MCF 10A (cell line): ENCODE measurements at regions not wholly inside any gene's neighbourhood (a gene's known extent, or its start where the extent isn't known, plus 50 kb on each side); places are given as distances from the start of the nearest gene placed in this dataset.
"Not testable (repeated sequence)": the region's sequence is repeated elsewhere in the genome, so short reads cannot be mapped to it uniquely, and the experiment has no call there.

Experiments
- BruUV-seq: library from RNA; stranded (reverse); fragments of 400-500 nt; replicated peaks from 2 replicates; lab custom pipeline; 2021; lab: Mats Ljungman, UMichigan
- CTCF ChIA-PET: fragments of 300-600 bp; sonication (Branson Sonifier 250); formaldehyde crosslinking; extraction: SDS; loops from one replicate; lab custom pipeline; 2021; ENCODE audit warnings: antibody characterized with exemption, inconsistent platforms; lab: Yijun Ruan, JAX
- POLR2A ChIA-PET: fragments of 300-600, 350-650 bp; sonication (Branson Sonifier 250); formaldehyde crosslinking; extraction: SDS; loops from one replicate; lab custom pipeline; 2020; ENCODE audit warnings: antibody characterized with exemption, inconsistent platforms; lab: Yijun Ruan, JAX
- DNase-seq: peaks from one replicate; pipeline ENCODE4 v3.0.0-alpha.2; 2018; ENCODE audit not compliant: unreplicated experiment
- H3K27ac Mint-ChIP-seq: one replicate; pipeline ENCODE4 v1.8.0; 2022; ENCODE audit warnings: mild to moderate bottlenecking, low read depth, mixed read lengths; ENCODE audit not compliant: unreplicated experiment
- H3K27me3 Mint-ChIP-seq: one replicate; pipeline ENCODE4 v1.8.0; 2022; ENCODE audit warnings: mixed read lengths; ENCODE audit not compliant: insufficient read depth, unreplicated experiment
- H3K36me3 Mint-ChIP-seq: one replicate; pipeline ENCODE4 v1.8.0; 2022; ENCODE audit warnings: mild to moderate bottlenecking, moderate library complexity, mixed read lengths; ENCODE audit not compliant: insufficient read depth, unreplicated experiment
- H3K4me1 Mint-ChIP-seq: one replicate; pipeline ENCODE4 v1.8.0; 2022; ENCODE audit warnings: mixed read lengths; ENCODE audit not compliant: insufficient read depth, unreplicated experiment
- H3K4me3 Mint-ChIP-seq: one replicate; pipeline ENCODE4 v1.8.0; 2022; ENCODE audit warnings: mild to moderate bottlenecking, moderate library complexity, mixed read lengths; ENCODE audit not compliant: unreplicated experiment
- H3K9me3 Mint-ChIP-seq: one replicate; pipeline ENCODE4 v1.8.0; 2022; ENCODE audit warnings: mixed read lengths; ENCODE audit not compliant: unreplicated experiment
- intact Hi-C: fragments of 100-400 bp; cut with micrococcal nuclease; formaldehyde crosslinking; loops from 2 replicates; pipeline ENCODE4 v1.14.1; 2022
- TF ChIP-seq, protein P1 (sequence below): fragments of 200-600 bp; IDR thresholded peaks from one replicate; pipeline ENCODE4 v1.8.0; 2022; ENCODE audit warnings: antibody characterized with exemption, mild to moderate bottlenecking; ENCODE audit not compliant: unreplicated experiment

DNA sequence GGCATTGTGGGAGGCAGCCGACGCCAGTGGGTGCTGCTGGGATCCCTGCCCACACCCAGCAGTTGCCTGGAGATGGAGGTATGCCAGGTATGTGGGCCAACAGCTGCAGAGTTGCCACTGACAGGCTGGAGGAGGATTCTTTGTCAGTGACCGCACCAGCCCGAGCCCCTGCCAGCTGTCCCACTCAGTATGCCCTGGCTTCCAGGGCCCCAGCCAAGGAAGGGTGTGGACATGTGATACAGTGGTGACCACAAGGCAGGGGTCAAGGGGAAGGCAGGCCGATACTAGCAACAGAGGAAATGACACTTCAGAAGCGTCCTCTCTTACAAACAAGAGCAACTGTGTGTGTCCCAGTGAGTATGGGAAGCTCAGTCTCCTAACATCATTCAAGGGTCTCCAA is 185.1 kb upstream of the NOTCH2NLA start:
- CTCF ChIA-PET, BruUV-seq, H3K27ac Mint-ChIP-seq, H3K27me3 Mint-ChIP-seq, H3K36me3 Mint-ChIP-seq, intact Hi-C loops, H3K4me3 Mint-ChIP-seq, POLR2A ChIA-PET, H3K9me3 Mint-ChIP-seq: not testable (repeated sequence)
- H3K4me1 Mint-ChIP-seq: peaks cover 12% of the 10 kb centered on the region
- DNase-seq: peak; percentile 11

DNA sequence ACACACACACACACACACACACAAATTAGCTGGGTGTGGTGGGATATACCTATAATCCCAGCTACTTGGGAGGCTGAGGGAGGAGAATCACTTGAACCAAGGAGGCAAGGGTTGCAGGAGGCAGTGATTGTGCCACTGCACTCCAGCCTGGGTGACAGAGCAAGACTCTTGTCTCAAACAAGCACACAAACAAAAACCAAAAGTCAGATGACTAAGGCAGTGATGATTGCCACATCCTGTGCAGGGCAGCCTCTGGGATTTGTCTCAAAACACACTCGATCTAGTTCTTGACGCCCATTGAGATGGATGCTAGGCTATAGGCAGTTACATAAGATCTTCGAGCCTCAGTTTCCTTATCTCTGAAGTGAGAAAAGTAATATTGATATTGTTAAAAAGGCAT is 183.1 kb upstream of the NOTCH2NLA start:
- H3K9me3 Mint-ChIP-seq, BruUV-seq, DNase-seq, H3K4me3 Mint-ChIP-seq, H3K27me3 Mint-ChIP-seq, H3K36me3 Mint-ChIP-seq, intact Hi-C loops, CTCF ChIA-PET, POLR2A ChIA-PET, H3K27ac Mint-ChIP-seq: not testable (repeated sequence)
- H3K4me1 Mint-ChIP-seq: peaks cover 12% of the 10 kb centered on the region

DNA sequence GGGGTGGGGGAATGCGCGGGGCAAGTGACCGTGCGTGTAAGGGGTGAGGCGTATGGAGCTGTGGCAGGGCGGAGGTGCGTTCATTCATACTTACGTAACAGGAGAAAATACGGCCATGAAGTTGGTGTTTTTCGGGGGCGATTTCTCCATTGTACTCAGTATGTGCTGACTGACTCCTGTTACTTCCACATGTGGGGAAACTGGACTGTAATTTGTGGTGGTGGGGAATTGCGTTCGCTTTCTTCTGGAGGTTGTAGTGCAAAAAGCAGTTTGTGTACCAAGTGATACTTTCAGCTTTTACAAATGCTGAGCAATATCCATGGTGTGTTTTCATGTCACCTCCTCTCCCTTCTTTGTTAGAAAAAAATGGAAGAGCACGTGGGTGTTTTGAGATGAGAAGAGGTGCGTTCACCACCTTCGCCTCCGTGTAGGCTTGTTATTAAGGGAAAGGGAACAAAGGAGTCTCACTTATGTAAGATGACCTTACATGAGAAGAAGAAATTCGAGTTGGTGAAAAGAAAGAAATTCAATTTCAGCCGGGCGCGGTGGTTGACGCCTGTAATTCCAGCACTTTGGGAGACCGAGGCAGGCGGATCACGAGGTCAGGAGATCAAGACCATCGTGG is 181.1 kb upstream of the NOTCH2NLA start:
- DNase-seq: peak; percentile 95
- H3K4me1 Mint-ChIP-seq: peaks cover 12% of the 10 kb centered on the region
- BruUV-seq: TSS peak; percentile 100
- peak overlapping the region; percentile 76 for H3K4me3 Mint-ChIP-seq
- POLR2A ChIA-PET: interaction anchor here (1.1 kb wide), 1 partner anchor 33 kb away, joined by 3 read pairs; no protein-coding TSS in a partner anchor
- CTCF ChIA-PET, H3K9me3 Mint-ChIP-seq, intact Hi-C loops, H3K36me3 Mint-ChIP-seq, H3K27me3 Mint-ChIP-seq: not testable (repeated sequence)
- peak overlapping the region; percentile 100 for H3K27ac Mint-ChIP-seq

- H3K9me3 Mint-ChIP-seq, intact Hi-C loops, BruUV-seq, CTCF ChIA-PET, H3K27me3 Mint-ChIP-seq, H3K36me3 Mint-ChIP-seq: not testable (repeated sequence)
- Mint-ChIP-seq H3K4me1 (peaks cover 12% of the 10 kb centered on the region), H3K27ac (peak overlapping the region; percentile 100), H3K4me3 (peak overlapping the region; percentile 76)
- POLR2A ChIA-PET: interaction anchor here (1.1 kb wide), 1 partner anchor 32 kb away, joined by 3 read pairs; no protein-coding TSS in a partner anchor
- peak; percentile 78 for DNase-seq
These were observed 180.4 kb upstream of the NOTCH2NLA start for GRCh38 chr1:146409116-146409801.

GRCh38 chr1:146401281-146401825 is 172.5 kb upstream of the NOTCH2NLA start:
- H3K4me1 Mint-ChIP-seq, POLR2A ChIA-PET, H3K27ac Mint-ChIP-seq, H3K36me3 Mint-ChIP-seq, H3K9me3 Mint-ChIP-seq, H3K27me3 Mint-ChIP-seq, BruUV-seq, H3K4me3 Mint-ChIP-seq, intact Hi-C loops: not testable (repeated sequence)
- TF ChIP-seq, protein P1, sequence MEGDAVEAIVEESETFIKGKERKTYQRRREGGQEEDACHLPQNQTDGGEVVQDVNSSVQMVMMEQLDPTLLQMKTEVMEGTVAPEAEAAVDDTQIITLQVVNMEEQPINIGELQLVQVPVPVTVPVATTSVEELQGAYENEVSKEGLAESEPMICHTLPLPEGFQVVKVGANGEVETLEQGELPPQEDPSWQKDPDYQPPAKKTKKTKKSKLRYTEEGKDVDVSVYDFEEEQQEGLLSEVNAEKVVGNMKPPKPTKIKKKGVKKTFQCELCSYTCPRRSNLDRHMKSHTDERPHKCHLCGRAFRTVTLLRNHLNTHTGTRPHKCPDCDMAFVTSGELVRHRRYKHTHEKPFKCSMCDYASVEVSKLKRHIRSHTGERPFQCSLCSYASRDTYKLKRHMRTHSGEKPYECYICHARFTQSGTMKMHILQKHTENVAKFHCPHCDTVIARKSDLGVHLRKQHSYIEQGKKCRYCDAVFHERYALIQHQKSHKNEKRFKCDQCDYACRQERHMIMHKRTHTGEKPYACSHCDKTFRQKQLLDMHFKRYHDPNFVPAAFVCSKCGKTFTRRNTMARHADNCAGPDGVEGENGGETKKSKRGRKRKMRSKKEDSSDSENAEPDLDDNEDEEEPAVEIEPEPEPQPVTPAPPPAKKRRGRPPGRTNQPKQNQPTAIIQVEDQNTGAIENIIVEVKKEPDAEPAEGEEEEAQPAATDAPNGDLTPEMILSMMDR: peak; percentile 41
- CTCF ChIA-PET: interaction anchor here (0.6 kb wide), 1 partner anchor 369 kb away, joined by 3 read pairs; no protein-coding TSS in a partner anchor
- peak; percentile 11 for DNase-seq

- H3K9me3 Mint-ChIP-seq, BruUV-seq, POLR2A ChIA-PET, H3K36me3 Mint-ChIP-seq, intact Hi-C loops, H3K4me1 Mint-ChIP-seq, DNase-seq, CTCF ChIA-PET, H3K4me3 Mint-ChIP-seq, H3K27ac Mint-ChIP-seq, H3K27me3 Mint-ChIP-seq: not testable (repeated sequence)
These were observed 171.6 kb upstream of the NOTCH2NLA start for GRCh38 chr1:146400173-146401121.

GRCh38 chr1:146399225-146399624 is 170.4 kb upstream of the NOTCH2NLA start:
- H3K4me1 Mint-ChIP-seq, H3K4me3 Mint-ChIP-seq, H3K27me3 Mint-ChIP-seq, DNase-seq, H3K36me3 Mint-ChIP-seq, H3K9me3 Mint-ChIP-seq, BruUV-seq, H3K27ac Mint-ChIP-seq, POLR2A ChIA-PET, intact Hi-C loops: not testable (repeated sequence)
- CTCF ChIA-PET: interaction anchor here (0.6 kb wide), 1 partner anchor 1847 kb away, joined by 4 read pairs; no protein-coding TSS in a partner anchor

DNA sequence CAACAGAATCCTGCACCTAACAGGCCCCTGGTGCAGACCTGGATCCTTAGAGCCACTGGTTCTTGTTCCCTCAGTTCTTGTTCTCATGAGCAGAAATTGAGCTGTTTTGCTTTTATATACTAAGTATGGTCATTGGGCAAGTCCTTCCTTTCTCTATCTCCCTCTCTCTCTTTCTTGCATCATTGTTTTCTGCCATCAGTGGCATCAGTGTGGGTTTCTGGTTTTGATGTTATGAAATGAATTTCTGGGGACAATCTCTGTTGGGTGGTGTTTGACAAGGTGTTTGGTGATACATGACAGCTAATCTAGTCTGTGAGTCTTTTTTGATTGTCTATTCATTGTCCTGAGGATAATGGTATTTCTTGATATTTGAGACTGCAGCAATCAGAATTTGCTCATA is 168.0 kb upstream of the NOTCH2NLA start:
- POLR2A ChIA-PET, CTCF ChIA-PET, H3K27me3 Mint-ChIP-seq, H3K4me3 Mint-ChIP-seq, intact Hi-C loops, H3K27ac Mint-ChIP-seq, H3K4me1 Mint-ChIP-seq, DNase-seq, H3K9me3 Mint-ChIP-seq, H3K36me3 Mint-ChIP-seq, BruUV-seq: not testable (repeated sequence)
